Astrocyte of the spinal cord (primary cell): ENCODE measurements at regions not wholly inside any gene's neighbourhood (a gene's known extent, or its start where the extent isn't known, plus 50 kb on each side); places are given as distances from the start of the nearest gene placed in this dataset.

Experiments used
- DNase-seq: peaks from one replicate; pipeline ENCODE4 v3.0.0; 2011; ENCODE audit warnings: low read depth, low spot score
- H3K4me3 ChIP-seq: 2 replicates; pipeline ENCODE4 v1.5.1; 2011; ENCODE audit warnings: low read depth, mild to moderate bottlenecking, low read length, moderate library complexity
- CTCF ChIP-seq: IDR thresholded peaks from 2 replicates; pipeline ENCODE4 v1.5.1; 2012; ENCODE audit warnings: low read depth, mild to moderate bottlenecking, low read length, inconsistent platforms
- in situ Hi-C: cut with HindIII; loops from 2 replicates; pipeline ENCODE4 v1.10.0; 2017; ENCODE audit warnings: low sequenced_read_pairs

- in situ Hi-C loops: no loop called here
- TF ChIP-seq CTCF: no peak
- no peak for DNase-seq
- H3K4me3 ChIP-seq: no peak overlapping the region
Observed at GRCh38 chr10:58989486-58990039, 186.9 kb upstream of the PHYHIPL start.

DNA sequence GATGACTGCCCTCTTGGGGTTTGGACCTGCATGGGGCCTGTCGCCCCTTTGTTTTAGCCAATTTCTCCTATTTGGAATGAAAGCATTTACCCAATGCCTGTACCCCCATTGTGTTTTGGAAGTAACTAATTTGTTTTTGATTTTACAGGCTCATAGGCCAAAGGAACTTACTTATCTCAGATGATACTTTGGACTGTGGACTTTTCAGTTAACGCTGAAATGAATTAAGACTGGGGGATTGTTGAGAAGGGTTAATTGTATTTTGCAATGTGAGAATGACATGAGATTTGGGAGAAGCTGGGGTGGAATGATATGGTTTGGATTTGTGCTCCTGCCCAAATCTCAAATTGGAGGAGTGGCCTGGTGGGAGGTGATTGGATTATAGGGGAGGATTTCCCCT, 185.8 kb upstream of the PHYHIPL start:
- TF ChIP-seq CTCF: no peak
- no peak for DNase-seq
- in situ Hi-C loops: no loop called here
- no peak overlapping the region for H3K4me3 ChIP-seq

DNA sequence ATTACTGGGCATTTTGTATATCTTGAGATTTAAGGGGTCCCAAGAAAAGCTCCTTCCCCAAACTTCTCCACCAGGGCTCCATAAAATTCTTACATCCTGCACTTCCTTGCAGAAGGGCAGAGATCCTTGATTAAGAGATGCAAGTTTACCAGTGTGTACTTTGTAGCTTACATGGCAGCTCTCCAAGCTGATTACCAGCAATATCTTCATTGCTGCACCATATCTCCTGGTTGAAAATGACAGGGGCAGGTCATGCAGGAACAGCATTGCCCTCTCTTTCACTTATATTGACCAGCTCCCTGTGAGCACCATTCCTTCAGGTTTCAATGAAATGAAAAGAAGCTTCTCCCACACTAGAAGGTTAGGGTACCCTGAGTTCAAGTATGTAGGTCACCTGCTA, 184.6 kb upstream of the PHYHIPL start:
- TF ChIP-seq CTCF: no peak
- DNase-seq: no peak
- no peak overlapping the region for H3K4me3 ChIP-seq
- in situ Hi-C loops: no loop called here

DNA sequence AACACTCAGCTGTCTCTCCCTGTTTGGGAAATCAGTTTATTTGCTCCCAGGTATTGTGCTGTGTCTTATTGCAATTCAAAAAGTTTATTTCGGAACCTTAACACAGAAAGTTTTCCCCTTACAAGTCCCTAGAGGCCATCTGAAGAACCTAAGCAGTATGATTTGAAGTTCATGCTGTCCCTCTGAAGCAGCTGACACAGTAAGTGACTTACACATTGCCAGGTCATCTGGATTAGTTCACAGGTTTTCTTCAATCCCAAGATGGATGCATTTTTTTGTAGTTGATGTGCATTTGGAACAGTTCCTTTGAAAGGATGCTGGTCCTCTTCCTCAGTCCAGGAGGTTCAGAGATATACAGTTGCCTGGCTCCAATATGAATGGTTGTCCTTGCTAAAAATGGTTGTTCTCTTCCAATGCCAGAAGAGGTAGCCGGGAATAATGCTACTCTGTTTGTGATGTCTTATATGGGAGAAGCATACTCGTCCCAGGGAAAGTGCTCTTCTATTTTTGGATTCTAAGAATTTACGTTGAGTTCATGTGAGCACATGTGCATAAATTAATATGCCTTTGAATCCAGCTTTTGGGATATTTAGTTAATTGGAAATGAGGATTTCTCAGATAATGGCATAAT, 183.5 kb upstream of the PHYHIPL start:
- no peak overlapping the region for H3K4me3 ChIP-seq
- in situ Hi-C loops: no loop called here
- no peak for DNase-seq
- TF ChIP-seq CTCF: no peak

DNA sequence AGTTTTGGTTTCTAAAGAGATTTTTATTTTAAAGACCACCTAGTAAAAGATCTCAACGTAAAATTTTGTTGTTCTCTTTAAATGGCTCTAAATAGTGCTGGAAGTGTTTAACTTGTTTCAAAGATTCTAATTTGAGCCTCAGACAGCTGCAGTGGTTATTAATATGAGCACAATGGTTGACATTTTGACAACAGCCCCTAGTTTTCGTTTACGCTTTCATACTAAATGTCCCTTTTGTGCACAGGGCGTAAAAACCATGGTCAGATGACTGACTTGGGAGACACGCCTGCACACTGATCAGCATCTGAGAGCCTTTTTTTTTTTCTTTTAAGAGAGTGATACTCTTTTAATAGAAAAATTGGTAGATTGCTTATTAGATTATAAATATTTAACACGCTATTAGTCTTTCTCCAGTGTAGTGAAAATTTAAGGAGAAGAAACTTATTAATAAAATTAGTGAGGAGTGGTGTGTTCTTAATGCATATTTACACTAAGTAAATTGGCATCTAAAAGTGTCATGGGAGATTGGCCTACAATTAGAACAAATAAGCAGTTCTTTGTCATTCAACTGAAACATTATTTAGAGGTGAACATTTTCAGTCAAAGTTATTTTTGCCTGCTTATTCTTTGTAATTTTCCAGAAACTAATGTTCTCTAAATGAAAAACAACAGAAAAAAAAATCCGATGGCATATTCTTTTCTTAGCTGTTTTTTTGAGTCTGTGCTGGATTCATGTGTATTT, 182.8 kb upstream of the PHYHIPL start:
- TF ChIP-seq CTCF: no peak
- H3K4me3 ChIP-seq: no peak overlapping the region
- in situ Hi-C loops: no loop called here
- no peak for DNase-seq

DNA sequence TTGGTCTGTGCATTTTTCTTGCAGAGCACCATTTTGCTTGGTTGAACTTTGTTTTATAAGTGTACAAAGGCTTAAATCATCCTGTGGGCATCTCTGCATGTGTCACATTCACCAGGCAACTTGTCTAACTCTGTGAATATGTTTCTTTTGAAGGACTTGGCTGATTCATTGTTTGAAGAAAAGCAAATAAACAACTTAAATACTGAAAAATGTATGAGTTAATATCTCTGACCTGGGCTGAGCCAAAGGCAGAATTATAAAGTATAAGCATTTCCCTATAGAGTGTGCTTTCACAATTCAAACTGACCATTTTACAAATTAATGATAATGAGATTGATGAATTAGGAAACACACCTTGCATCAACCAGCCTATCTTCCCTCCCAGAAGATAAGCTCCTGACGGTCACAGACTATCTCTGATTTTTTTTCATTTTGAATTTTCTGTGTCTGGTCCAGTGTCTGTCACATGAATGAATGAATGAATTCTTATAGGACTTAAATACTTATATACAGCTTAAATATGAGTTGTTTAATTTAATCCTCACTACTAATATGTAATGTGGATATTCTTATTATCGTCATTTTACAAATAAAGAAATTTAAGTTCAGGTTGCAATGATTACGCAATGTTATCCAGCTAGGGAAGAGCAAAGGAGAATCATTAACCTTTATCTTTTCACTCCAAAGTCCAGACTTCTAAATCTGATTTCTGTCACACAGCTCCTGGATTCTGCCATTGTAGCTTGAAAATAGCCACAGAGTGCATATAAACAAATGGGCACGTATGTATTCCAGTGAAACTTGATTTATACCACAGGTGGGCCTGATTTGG, 182.0 kb upstream of the PHYHIPL start:
- DNase-seq: peak; percentile 10
- in situ Hi-C loops: no loop called here
- no peak overlapping the region for H3K4me3 ChIP-seq
- TF ChIP-seq CTCF: no peak
